ENCODE measurements at regions not wholly inside any gene's neighbourhood (a gene's known extent, or its start where the extent isn't known, plus 50 kb on each side); places are given as distances from the start of the nearest gene placed in this dataset.
"Not testable (repeated sequence)": the region's sequence is repeated elsewhere in the genome, so short reads cannot be mapped to it uniquely, and the experiment has no call there.

GRCh38 chr18:79591032-79591308 is 88.6 kb upstream of the CTDP1 start:
- no peaks in the 10 kb centered on the region for H3K27me3 ChIP-seq (replicated peaks; ENCODE audit: insufficient read depth, low read length)
- no peaks in the 10 kb centered on the region for H3K36me3 ChIP-seq (replicated peaks; ENCODE audit: insufficient read depth, low read length)

DNA sequence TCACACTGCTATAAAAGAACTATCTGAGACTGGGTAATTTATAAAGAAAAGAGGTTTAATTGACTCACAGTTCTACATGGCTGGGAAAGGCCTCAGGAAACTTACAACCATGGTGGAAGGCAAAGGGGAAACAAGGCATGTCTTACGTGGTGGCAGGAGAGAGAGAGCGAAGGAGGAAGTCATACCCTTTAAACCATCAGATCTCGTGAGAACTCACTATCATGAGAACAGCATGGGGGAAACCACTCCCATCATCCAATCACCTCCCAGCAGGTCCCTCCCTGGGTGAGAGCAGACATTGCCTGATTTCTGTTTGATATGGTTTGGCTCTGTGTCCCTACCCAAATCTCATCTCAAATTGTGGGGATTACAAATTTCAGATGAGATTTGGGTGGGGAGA is 86.9 kb upstream of the CTDP1 start:
- H3K27me3 ChIP-seq (replicated peaks; ENCODE audit: insufficient read depth, low read length); H3K4me2 ChIP-seq (ENCODE audit: low read depth, low read length); H3K79me2 ChIP-seq (ENCODE audit: low read length); H3K9me3 ChIP-seq (replicated peaks; ENCODE audit: insufficient read depth, low read length); DNase-seq; H3K4me3 ChIP-seq (ENCODE audit: low read length); H3K4me1 ChIP-seq (ENCODE audit: low read length); H3K9me2 ChIP-seq (replicated peaks; ENCODE audit: insufficient read depth, low read length); H4K20me1 ChIP-seq (ENCODE audit: insufficient read depth, low read length); H3F3A ChIP-seq (ENCODE audit: insufficient read depth, low read length); H3K36me3 ChIP-seq (replicated peaks; ENCODE audit: insufficient read depth, low read length); H3K27ac ChIP-seq (ENCODE audit: low read length); H2AFZ ChIP-seq (ENCODE audit: low read length); H3K9ac ChIP-seq (ENCODE audit: low read length): not testable (repeated sequence)

More at GRCh38 chr18:79591032-79591308, 88.6 kb upstream of the CTDP1 start:
- no peak overlapping the region for H3K9ac ChIP-seq (ENCODE audit: low read length)
- no peak overlapping the region for H3K27ac ChIP-seq (ENCODE audit: low read length)
- H2AFZ ChIP-seq (ENCODE audit: low read length) = no peak overlapping the region
- no peaks in the 10 kb centered on the region for H3K9me3 ChIP-seq (replicated peaks; ENCODE audit: insufficient read depth, low read length)
- H3K4me3 ChIP-seq (ENCODE audit: low read length) = no peak overlapping the region
- no peak overlapping the region for H3K4me2 ChIP-seq (ENCODE audit: low read depth, low read length)
- no peaks in the 10 kb centered on the region for H3F3A ChIP-seq (ENCODE audit: insufficient read depth, low read length)
- no peaks in the 10 kb centered on the region for H3K4me1 ChIP-seq (ENCODE audit: low read length)
- no peaks in the 10 kb centered on the region for H3K79me2 ChIP-seq (ENCODE audit: low read length)
- TF ChIP-seq EZH2 (optimal IDR thresholded peaks at IDR 0.05; ENCODE audit: low read depth, low read length) (no peak), CTCF (IDR thresholded peaks at IDR 0.05; ENCODE audit: low read length) (no peak), EZH2phosphoT487 (IDR thresholded peaks at IDR 0.05; ENCODE audit: low read length) (no peak)
- no peak for DNase-seq
- H3K9me2 ChIP-seq (replicated peaks; ENCODE audit: insufficient read depth, low read length) = no peaks in the 10 kb centered on the region
- H4K20me1 ChIP-seq (ENCODE audit: insufficient read depth, low read length) = no peaks in the 10 kb centered on the region

GRCh38 chr18:79595876-79596374 is 83.7 kb upstream of the CTDP1 start:
- no peak for DNase-seq
- H3K9ac ChIP-seq (ENCODE audit: low read length) = no peak overlapping the region
- H3K36me3 ChIP-seq (replicated peaks; ENCODE audit: insufficient read depth, low read length) = no peaks in the 10 kb centered on the region
- H3K79me2 ChIP-seq (ENCODE audit: low read length) = no peaks in the 10 kb centered on the region
- H3K27ac ChIP-seq (ENCODE audit: low read length) = no peak overlapping the region
- no peaks in the 10 kb centered on the region for H3K4me1 ChIP-seq (ENCODE audit: low read length)
- H4K20me1 ChIP-seq (ENCODE audit: insufficient read depth, low read length) = no peaks in the 10 kb centered on the region
- H2AFZ ChIP-seq (ENCODE audit: low read length) = no peak overlapping the region
- no peak overlapping the region for H3K4me2 ChIP-seq (ENCODE audit: low read depth, low read length)
- no peaks in the 10 kb centered on the region for H3K9me2 ChIP-seq (replicated peaks; ENCODE audit: insufficient read depth, low read length)
- no peaks in the 10 kb centered on the region for H3K9me3 ChIP-seq (replicated peaks; ENCODE audit: insufficient read depth, low read length)
- no peak overlapping the region for H3K4me3 ChIP-seq (ENCODE audit: low read length)
- 0 out of 2 replicates have a peak, but pooled peaks cover 4% of the 10 kb centered on the region for H3K27me3 ChIP-seq (replicated peaks; ENCODE audit: insufficient read depth, low read length)
- no peaks in the 10 kb centered on the region for H3F3A ChIP-seq (ENCODE audit: insufficient read depth, low read length)
- TF ChIP-seq EZH2phosphoT487 (IDR thresholded peaks at IDR 0.05; ENCODE audit: low read length) = no peak
- no peak for TF ChIP-seq EZH2 (optimal IDR thresholded peaks at IDR 0.05; ENCODE audit: low read depth, low read length)
- no peak for TF ChIP-seq CTCF (IDR thresholded peaks at IDR 0.05; ENCODE audit: low read length)

DNA sequence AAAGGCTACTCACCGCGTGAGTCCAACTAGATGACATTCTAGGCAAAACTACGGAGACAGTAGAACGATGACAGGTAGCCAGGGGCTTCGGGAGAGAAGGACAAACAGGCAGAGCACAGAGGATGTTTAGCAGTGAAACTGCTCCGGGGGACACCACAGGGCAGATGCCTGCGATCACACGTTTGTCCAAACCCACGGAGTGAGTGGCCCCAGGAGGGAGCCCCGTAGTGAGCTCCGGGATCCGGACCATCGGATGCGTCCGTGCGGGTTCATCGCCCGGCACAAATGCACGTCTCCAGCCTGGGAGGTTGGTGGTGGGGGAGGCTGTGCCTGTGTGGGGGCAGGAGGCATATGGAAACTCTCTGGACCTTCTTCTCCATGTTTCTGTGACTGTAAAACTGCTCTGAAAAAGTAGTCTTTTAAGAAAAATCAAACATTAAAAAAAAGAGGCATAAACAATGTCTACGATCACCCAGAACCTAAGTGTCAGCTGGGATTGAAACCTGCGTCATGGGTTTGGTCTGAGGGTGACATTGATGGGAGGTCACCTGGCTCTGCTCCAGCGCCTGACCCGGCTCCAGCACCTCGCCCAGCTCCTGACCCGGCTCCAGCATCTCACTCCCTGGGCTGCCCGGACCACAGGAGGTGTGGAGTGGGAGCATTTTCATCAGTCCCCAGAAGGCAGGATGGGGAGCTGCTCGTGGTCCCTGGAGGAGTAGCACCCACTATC is 83.0 kb upstream of the CTDP1 start:
- 0 out of 2 replicates have a peak, but pooled peaks cover 4% of the 10 kb centered on the region for H3K27me3 ChIP-seq (replicated peaks; ENCODE audit: insufficient read depth, low read length)
- H3K9ac ChIP-seq (ENCODE audit: low read length) = no peak overlapping the region
- H4K20me1 ChIP-seq (ENCODE audit: insufficient read depth, low read length) = no peaks in the 10 kb centered on the region
- H3K9me2 ChIP-seq (replicated peaks; ENCODE audit: insufficient read depth, low read length) = no peaks in the 10 kb centered on the region
- H2AFZ ChIP-seq (ENCODE audit: low read length) = no peak overlapping the region
- no peak overlapping the region for H3K4me3 ChIP-seq (ENCODE audit: low read length)
- no peaks in the 10 kb centered on the region for H3K4me1 ChIP-seq (ENCODE audit: low read length)
- TF ChIP-seq EZH2phosphoT487 (IDR thresholded peaks at IDR 0.05; ENCODE audit: low read length) = no peak
- TF ChIP-seq CTCF (IDR thresholded peaks at IDR 0.05; ENCODE audit: low read length) = no peak
- no peak for TF ChIP-seq EZH2 (optimal IDR thresholded peaks at IDR 0.05; ENCODE audit: low read depth, low read length)
- no peak overlapping the region for H3K27ac ChIP-seq (ENCODE audit: low read length)
- no peaks in the 10 kb centered on the region for H3K9me3 ChIP-seq (replicated peaks; ENCODE audit: insufficient read depth, low read length)
- H3K36me3 ChIP-seq (replicated peaks; ENCODE audit: insufficient read depth, low read length) = no peaks in the 10 kb centered on the region
- H3F3A ChIP-seq (ENCODE audit: insufficient read depth, low read length) = no peaks in the 10 kb centered on the region
- DNase-seq = no peak
- H3K79me2 ChIP-seq (ENCODE audit: low read length) = no peaks in the 10 kb centered on the region
- H3K4me2 ChIP-seq (ENCODE audit: low read depth, low read length) = no peak overlapping the region

Data from MM.1S (cell line).